Left cardiac atrium (tissue), 4 donors: ENCODE measurements at regions not wholly inside any gene's neighbourhood (a gene's known extent, or its start where the extent isn't known, plus 50 kb on each side); places are given as distances from the start of the nearest gene placed in this dataset.
A peak's percentile ranks its signal among the peaks of the same experiment; 100 is the strongest.
"Not testable (repeated sequence)": the region's sequence is repeated elsewhere in the genome, so short reads cannot be mapped to it uniquely, and the experiment has no call there.

ENCODE experiments used
- ATAC-seq, 2 donors: fragments of 200-7000 bp; cut with Tn5 transposase; one replicate each; pipeline ENCODE4 v1.9.1; 2020; ENCODE audit warnings: mild to moderate bottlenecking in 2 of 2, moderate library complexity in 2 of 2
- DNase-seq: peaks from one replicate; pipeline ENCODE4 v3.0.0-alpha.2; 2020
- intact Hi-C, 2 donors: fragments of 100-400 bp; cut with DNase I; formaldehyde crosslinking; loops; one replicate each; pipeline versions ENCODE4 v1.14.1 to v1.15.1; 2022 to 2023
- donor health status: DM: no; HTN: yes; CAD: no.
- donor health status: DM: no; HTN: yes; CAD: no; lungs with severe emphysema.
- donor health status: DM: yes; HTN: yes; CAD: no.
- donor health status: Dilated cardiomyopathy.

DNA sequence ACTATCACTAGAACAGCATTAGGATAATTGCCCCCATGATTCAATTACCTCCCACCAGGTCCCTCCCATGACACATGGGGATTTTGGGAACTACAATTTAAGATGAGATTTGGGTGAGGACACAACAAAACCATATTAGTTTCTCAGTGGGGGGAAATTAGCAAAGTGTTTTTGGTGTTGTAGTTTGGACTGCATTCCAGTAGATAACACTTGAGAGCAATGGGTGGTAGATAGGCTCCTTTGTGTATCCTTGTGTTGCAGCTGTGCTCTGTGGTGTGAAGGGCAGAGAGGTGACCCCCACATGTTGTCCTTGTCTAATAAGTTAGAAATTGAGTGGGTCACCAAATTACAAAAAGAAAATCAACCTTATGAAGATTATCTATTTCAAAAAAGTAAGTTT is 223.8 kb downstream of the SATB1 start:
- DNase-seq (no peak), ATAC-seq (no peak)
- intact Hi-C loops: no loop called here

DNA sequence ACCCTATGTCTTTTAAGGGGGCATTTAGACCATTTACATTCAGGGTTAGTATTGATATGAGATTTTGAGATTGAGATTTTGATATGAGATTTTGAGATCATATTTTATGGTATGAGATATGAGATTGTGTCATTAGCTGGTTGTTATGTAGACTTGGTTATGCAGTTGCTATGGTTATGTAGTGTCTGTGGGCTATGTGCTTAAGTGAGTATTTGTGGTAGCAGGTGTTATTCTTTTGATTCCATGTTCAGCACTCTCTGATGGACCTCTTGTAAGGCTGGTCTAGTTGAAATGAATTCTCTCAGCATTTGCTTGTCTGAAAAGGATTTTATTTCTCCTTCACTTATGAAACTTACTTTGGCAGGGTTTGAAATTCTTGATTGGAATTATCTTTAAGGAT is 225.4 kb downstream of the SATB1 start:
- intact Hi-C loops: no loop called here
- ATAC-seq (no peak), DNase-seq (no peak)

DNA sequence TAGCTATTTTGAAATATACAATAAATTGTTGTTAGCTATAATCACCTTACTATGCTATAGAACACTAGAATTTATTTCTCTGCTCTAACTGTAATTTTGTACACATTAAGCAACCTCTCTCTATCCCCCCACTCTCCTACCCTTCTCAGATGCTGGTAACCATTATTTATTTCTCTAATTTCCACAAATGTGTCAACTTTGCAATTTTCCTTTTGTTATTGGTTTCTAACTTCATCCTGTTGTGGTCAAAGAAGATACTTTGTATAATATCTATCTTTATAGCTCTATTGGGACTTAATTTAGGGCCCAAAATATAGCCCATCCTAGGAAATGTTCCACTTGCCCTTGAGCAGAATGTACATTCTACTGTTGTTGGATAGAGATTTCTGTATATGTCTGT is 229.3 kb downstream of the SATB1 start:
- ATAC-seq (no peak), DNase-seq (no peak)
- intact Hi-C loops: no loop called here

DNA sequence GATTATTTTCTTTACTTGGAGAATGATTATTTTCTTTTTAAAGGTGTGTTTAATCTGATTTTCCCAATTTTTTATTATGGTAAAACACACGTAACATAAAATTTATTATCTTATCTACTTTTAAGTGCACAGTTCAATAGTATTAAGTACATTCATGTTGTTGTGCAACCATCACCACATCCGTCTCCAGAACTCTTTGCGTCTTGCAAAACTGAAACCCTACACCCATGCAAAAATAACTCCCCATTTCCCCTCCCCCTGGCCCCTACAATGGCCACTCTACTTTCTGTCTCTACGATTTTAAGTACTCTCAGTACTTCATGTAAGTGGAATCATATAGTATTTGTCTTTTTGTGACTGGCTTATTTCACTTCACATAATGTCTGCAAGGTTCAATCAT is 230.7 kb downstream of the SATB1 start:
- intact Hi-C loops: no loop called here
- no peak for DNase-seq
- ATAC-seq: no peak

DNA sequence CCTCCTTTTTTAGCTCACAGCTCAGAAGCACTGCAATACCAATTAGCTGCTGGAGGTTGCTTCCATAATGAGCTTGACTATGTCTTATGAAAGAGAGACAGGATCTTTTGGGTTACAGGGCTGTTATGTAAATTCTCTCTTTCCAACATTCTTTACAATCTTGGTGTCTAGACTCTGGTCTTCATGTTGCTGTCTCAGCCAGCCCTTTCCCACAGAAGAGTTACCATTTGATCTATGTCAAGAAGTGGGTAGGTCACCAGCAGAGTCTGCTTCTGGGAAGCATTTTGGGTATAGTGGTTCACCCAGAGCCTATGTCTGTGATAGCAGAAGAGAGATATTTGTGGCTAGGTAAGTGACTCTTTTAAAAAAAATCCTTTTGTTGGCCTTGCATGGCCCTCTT is 234.5 kb downstream of the SATB1 start:
- ATAC-seq (no peak), DNase-seq (no peak)
- intact Hi-C loops: no loop called here

DNA sequence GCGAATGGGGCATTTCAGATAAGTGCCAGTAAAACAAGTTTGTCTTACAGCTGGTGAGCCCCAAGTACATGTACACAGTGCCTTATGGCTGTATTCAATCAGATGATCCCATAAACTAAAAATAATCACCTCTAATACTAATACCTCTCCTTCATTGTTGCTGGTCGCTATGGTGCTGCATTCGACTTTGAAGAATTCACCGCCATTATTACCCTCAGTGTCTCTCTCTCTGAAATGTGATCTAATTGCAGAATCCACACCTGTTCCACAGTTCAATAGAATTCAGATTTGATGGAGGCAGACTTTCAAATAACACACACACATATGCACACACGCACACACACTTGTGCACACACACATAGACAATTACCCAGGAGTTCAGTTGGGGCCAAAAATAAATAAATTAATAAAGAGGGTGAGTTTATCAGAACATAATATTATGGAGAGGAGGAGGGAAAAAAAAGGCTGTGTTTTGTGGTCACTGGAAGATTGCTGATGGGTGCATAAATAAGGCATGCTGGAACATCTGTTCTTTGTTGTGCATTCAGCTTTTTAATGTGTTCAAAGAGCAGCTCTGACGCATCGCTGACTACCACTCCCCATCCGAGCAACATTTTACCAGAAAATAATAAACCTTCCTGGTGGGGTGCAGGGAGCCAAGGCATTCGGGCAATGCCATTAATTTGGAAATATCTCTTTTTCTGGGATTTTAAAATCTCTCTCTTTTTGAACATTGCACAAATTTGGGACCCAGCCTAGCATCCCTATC is 235.7 kb downstream of the SATB1 start:
- intact Hi-C loops: no loop called here
- ATAC-seq: no peak
- DNase-seq: no peak

DNA sequence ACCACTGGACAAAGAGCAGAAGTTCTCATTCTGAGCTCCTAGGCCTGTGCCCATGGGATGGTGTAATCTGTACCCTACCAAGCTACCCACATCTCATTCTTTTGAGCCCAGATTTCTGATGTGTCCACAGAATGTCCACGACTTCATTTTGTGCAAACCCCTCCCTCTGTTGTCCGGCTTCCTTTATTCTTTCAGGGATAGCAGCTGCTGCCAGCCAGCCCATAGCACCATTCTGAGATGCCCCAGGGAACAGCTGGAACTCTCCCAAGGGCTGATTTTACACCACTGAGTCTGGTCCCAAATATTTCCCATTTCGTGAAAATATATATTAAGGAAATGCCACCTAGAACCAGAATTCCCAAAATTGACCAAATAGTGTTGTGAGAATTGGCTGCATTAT is 236.6 kb downstream of the SATB1 start:
- ATAC-seq (no peak), DNase-seq (no peak)
- intact Hi-C loops: no loop called here

DNA sequence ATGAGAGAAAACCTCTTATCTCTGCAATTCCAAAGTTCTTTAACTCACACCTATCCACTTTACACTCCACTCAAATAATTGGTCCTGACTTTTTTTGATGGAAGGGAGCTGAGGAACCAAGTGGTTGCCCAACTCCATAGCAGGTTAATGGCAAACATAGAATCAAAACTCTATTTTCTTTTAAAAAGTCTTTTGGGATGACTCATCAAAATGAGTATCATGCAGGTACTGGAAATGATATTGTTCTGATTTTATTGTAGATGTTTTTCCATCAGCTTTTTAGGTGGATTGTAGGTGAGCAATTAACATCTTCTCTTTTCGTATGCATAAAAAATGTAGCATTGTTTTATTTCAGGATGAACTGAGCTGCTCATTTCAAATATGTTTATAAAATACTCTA is 239.5 kb downstream of the SATB1 start:
- no peak for ATAC-seq
- no peak for DNase-seq
- intact Hi-C loops: no loop called here

DNA sequence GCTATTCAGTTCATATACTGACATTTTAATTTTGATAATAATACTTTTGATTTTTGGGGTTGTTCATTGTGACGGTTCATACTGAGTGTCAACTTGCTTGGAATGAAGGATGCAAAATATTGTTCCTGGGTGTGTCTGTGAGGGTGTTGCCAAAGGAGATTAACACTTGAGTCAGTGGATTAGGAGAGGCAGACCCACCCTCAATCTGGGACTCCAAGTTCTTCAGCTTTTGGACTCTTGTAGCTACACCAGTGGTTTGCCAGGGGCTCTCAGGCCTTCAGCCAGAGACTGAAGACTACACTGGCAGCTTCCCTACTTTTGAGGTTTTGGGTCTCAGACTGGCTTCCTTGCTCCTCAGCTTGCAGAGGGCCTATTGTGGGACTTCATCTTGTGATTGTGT is 242.2 kb downstream of the SATB1 start:
- DNase-seq, ATAC-seq, intact Hi-C loops: not testable (repeated sequence)

DNA sequence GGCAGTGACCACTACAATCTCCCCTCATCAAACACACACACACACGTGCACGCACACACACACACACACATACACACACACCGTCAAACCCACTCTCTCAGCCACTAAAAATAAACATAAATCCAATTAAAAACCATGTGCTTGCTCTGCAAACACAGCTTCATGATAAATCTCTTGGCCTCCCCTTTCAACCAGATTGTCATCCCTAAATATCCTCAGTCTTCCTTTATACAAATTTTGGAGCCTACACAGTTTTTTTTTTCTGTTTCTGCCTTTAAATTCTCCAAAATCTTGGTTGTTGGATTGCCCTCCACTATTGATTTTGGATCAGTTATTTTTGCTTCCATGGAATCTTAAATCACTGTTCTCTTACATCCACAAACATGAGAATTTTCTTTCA is 245.6 kb downstream of the SATB1 start:
- DNase-seq (no peak), ATAC-seq (no peak)
- intact Hi-C loops: no loop called here

DNA sequence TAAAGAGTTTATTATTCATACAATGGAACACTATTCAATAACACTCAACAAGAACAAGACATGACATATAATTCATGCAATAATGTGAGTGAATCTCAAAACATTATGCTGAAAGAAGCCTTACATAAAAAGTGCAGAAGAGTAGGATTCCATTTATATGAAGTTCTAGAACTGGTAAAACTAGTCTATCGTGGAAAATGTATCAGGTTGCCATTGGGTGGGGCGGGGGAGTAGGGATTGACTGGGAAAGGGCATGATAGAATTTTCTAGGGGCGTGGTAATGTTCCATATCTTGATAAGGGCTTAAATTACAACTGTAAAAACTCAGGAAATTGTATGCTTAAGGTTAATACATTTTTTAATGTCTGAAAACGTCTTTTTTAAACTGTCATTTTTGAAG is 247.9 kb downstream of the SATB1 start:
- intact Hi-C loops: no loop called here
- DNase-seq (no peak), ATAC-seq (no peak)

DNA sequence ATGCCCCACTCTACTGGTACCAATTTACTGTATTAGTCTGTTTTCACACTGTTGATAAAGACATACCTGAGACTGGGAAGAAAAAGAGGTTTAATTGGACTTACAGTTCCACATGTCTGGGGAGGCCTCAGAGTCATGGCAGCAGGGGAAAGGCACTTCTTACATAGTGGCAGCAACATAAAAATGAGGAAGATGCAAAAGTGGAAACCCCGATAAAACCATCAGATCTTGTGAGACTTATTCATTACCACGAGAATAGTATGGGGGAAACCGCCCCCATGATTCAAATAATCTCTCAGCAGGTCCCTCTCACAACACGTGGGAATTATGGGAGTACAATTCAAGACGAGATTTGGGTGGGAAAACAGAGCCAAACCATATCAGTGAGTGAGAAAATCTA is 251.2 kb downstream of the SATB1 start:
- ATAC-seq, intact Hi-C loops: not testable (repeated sequence)

DNA sequence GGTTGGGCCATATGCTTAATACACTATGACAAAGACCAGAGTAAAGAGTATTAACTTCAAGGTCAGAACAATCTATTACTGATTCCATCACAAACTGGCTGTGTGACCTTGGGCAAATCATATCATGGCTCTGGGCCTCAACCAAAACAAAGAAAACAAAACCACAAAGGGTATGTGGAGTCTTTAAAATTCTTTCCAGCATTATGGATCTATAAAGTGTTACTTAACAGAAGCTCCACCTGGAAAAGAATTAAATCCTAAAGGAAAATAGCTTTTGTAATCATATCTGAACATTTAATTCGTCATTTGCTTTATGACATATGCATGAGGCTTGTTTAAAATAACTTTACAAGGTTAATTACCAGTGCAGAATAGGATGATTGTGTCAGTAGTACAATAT is 265.5 kb downstream of the SATB1 start:
- no peak for DNase-seq
- no peak for ATAC-seq
- intact Hi-C loops: no loop called here

More for the DNA sequence above, 251.2 kb downstream of the SATB1 start:
- DNase-seq: not testable (repeated sequence)

DNA sequence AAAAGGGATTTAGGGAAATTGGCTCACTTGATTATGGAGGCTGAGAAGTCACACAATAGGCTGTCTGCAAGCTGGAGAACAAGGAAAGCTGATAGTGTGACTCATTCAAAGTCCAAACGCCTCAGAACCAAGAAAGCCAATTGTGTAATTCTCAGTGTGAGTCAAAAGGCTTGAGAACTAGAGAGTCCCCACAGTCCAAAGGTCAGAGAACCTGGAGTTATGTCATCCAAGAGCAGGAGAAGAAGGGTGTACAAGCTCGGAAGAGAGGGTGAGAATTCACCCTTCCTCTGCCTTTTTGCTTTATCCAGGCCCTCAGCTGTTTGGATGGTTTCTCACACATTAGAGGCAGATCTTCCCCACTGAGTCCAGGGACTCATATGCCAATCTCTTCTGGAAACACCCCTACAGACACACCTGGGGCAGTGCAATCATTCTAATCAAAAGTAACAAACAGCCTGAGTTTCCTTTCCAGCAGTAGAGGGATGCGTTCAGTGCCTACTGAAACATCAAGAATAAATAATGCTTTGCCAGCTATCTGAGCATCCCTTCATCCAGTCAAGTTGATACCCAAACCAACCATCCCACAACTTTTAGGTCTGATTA is 271.5 kb downstream of the SATB1 start:
- intact Hi-C loops: no loop called here
- DNase-seq (no peak), ATAC-seq (peak in 1 of 2 donors; percentile 59)

DNA sequence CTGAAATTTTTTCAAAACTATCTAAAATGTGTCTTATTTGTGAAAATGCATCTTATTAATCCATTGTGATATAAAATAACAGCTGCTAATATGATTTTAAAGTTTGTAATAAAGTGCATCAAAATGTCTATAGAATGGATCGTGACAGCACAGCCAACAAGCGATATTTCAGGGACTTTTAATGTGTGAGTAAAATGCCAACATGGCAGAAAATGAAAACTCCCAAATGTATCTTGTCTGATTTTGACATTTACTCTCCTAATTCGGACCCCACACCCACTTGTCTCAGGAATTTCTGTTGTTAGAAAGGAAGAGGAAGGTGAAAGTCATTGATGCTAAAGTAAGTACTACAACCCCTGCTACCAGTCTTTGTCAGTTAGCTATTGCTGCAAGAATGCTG is 273.9 kb downstream of the SATB1 start:
- ATAC-seq: no peak
- intact Hi-C loops: no loop called here

DNA sequence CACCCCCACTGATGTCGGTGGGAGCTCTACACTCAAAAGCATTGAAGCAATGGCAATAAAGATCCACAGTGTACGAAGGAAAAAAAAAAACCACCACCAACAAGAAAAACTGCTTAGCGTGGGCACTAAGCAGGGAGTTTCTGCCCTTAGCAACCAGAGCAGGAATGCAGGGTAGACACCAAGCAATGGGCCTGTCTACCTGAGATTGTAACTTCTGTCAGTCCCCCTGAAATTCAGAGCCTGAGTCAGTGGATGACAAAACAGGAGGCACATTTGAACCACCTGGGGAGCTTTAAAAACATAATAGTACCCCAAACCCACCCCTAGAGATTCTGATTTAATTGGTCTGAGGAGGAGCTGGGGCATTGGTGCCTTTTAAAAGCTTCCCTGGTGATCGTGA is 275.2 kb downstream of the SATB1 start:
- intact Hi-C loops: no loop called here
- ATAC-seq (no peak), DNase-seq (no peak)

More for the DNA sequence above, 273.9 kb downstream of the SATB1 start:
- no peak for DNase-seq

DNA sequence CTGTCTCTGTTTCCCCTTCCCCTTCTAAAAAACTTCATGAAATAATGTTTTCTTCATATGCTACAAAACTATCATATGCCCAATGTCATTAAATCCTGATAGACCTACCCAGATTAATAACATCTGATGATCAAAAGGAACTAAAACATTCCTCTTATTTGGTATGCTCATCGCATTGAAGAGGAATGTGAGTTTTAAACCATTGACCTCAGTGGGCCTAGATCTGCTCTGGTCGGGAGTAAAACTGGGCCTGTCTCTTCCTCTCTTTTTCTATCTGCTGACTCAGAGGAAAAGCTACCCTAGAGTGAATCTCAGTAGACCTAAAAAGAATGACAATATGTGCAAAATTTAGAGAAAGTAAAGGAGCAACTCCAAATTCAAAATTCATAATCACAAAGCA is 275.8 kb downstream of the SATB1 start:
- DNase-seq (no peak), ATAC-seq (no peak)
- intact Hi-C loops: no loop called here

DNA sequence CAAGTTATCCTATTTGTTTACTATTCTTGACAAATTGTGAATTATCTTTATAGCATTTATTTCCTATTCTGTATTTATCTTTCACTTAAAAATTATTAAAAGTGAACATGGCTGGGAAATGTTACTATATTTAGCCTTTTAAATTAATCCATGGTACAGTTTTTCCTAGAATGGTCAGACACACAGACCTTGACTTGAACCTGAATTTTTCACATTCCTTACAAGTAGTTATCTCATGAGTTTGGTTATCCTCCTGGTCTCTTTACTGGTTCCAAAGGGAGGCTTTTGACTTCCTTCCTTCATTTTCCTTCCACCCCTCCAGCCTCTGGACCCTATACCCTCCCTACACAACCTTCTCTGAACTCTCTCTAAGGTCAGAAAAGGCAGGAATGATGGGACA is 280.6 kb downstream of the SATB1 start:
- DNase-seq: no peak
- no peak for ATAC-seq
- intact Hi-C loops: no loop called here

DNA sequence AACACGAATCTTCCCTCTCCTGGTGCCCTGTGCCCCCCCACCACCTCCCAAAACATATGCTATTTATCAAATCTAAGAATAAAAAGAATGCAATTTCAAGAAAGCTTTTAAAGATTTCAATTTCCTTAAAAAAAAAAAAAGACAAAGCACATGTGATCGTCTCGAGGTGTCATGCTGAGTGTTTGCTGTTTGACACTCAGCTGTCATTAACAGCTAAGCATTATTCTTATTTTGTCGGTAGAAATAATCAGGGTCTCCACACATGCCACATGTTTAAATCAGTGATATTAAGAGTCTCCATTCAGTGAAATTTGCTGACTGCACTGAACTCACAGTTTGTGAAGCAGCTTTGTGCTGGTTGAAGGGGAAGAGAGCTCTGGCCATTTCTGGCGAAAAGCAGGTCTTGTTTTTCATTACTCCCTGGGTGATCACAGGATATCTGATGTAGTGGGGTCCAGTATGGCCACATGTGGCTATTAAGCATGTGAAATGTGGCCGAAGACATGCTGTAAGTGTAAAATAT is 281.8 kb downstream of the SATB1 start:
- intact Hi-C loops: no loop called here
- ATAC-seq (no peak), DNase-seq (no peak)

DNA sequence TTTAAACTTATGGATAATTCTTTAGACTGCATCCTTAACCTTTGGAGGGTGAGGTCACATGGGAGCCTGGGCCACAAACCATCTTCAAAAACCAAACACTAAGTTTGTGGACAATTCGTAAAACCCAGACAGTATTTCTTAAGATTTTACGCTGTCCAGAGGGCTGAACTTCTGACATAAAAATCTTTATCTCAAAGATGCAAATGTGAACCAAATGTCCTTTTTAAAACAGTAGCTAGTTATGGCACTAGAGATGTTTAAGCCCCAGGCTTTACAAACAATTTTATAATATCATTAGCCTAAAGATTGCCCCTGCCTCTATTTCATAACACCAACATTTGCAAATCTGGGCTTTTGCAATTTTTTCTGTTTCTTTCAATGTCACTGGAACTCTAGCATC is 287.2 kb downstream of the SATB1 start:
- intact Hi-C loops: no loop called here
- ATAC-seq (no peak), DNase-seq (no peak)
